ENCODE measurements at regions not wholly inside any gene's neighbourhood (a gene's known extent, or its start where the extent isn't known, plus 50 kb on each side); places are given as distances from the start of the nearest gene placed in this dataset.

GRCh38 chr2:139872503-139872902 is 1092.3 kb upstream of the NXPH2 start:
- H3K27ac Mint-ChIP-seq (ENCODE audit: unreplicated experiment): no peak overlapping the region
- TF ChIP-seq CTCF (IDR thresholded peaks at IDR 0.05; ENCODE audit: partially characterized antibody, unreplicated experiment): no peak
- peaks cover 4% of the 10 kb centered on the region for H3K36me3 Mint-ChIP-seq (ENCODE audit: unreplicated experiment)
- no peaks in the 10 kb centered on the region for H3K27me3 Mint-ChIP-seq (ENCODE audit: unreplicated experiment)
- H3K4me1 Mint-ChIP-seq (ENCODE audit: low read depth, unreplicated experiment): no peaks in the 10 kb centered on the region
- H3K9me3 Mint-ChIP-seq (ENCODE audit: unreplicated experiment): no peaks in the 10 kb centered on the region
- DNase-seq: no peak
- H3K4me3 Mint-ChIP-seq (ENCODE audit: unreplicated experiment): no peak overlapping the region

- TF ChIP-seq CTCF (IDR thresholded peaks at IDR 0.05; ENCODE audit: partially characterized antibody, unreplicated experiment): no peak
- H3K27ac Mint-ChIP-seq (ENCODE audit: unreplicated experiment): no peak overlapping the region
- no peaks in the 10 kb centered on the region for H3K9me3 Mint-ChIP-seq (ENCODE audit: unreplicated experiment)
- H3K4me3 Mint-ChIP-seq (ENCODE audit: unreplicated experiment): no peak overlapping the region
- no peaks in the 10 kb centered on the region for H3K27me3 Mint-ChIP-seq (ENCODE audit: unreplicated experiment)
- peaks cover 4% of the 10 kb centered on the region for H3K36me3 Mint-ChIP-seq (ENCODE audit: unreplicated experiment)
- no peaks in the 10 kb centered on the region for H3K4me1 Mint-ChIP-seq (ENCODE audit: low read depth, unreplicated experiment)
- no peak for DNase-seq
These were observed 1091.8 kb upstream of the NXPH2 start for GRCh38 chr2:139872032-139872431.

- Mint-ChIP-seq H3K4me1 (ENCODE audit: low read depth, unreplicated experiment) (no peaks in the 10 kb centered on the region), H3K27ac (ENCODE audit: unreplicated experiment) (no peak overlapping the region), H3K4me3 (ENCODE audit: unreplicated experiment) (no peak overlapping the region), H3K36me3 (ENCODE audit: unreplicated experiment) (peaks cover 19% of the 10 kb centered on the region), H3K9me3 (ENCODE audit: unreplicated experiment) (no peaks in the 10 kb centered on the region), H3K27me3 (ENCODE audit: unreplicated experiment) (no peaks in the 10 kb centered on the region)
- no peak for DNase-seq
- TF ChIP-seq CTCF (IDR thresholded peaks at IDR 0.05; ENCODE audit: partially characterized antibody, unreplicated experiment): no peak
These were observed 1087.5 kb upstream of the NXPH2 start for GRCh38 chr2:139867601-139868226.

- TF ChIP-seq CTCF (IDR thresholded peaks at IDR 0.05; ENCODE audit: partially characterized antibody, unreplicated experiment): no peak
- H3K4me1 Mint-ChIP-seq (ENCODE audit: low read depth, unreplicated experiment): no peaks in the 10 kb centered on the region
- peaks cover 3% of the 10 kb centered on the region for H3K9me3 Mint-ChIP-seq (ENCODE audit: unreplicated experiment)
- H3K36me3 Mint-ChIP-seq (ENCODE audit: unreplicated experiment): peaks cover 26% of the 10 kb centered on the region
- H3K4me3 Mint-ChIP-seq (ENCODE audit: unreplicated experiment): no peak overlapping the region
- no peaks in the 10 kb centered on the region for H3K27me3 Mint-ChIP-seq (ENCODE audit: unreplicated experiment)
- DNase-seq: no peak
- H3K27ac Mint-ChIP-seq (ENCODE audit: unreplicated experiment): no peak overlapping the region
These were observed 1084.7 kb upstream of the NXPH2 start for GRCh38 chr2:139864821-139865302.

- Mint-ChIP-seq H3K36me3 (ENCODE audit: unreplicated experiment) (no peaks in the 10 kb centered on the region), H3K27me3 (ENCODE audit: unreplicated experiment) (no peaks in the 10 kb centered on the region), H3K4me1 (ENCODE audit: low read depth, unreplicated experiment) (no peaks in the 10 kb centered on the region), H3K4me3 (ENCODE audit: unreplicated experiment) (no peak overlapping the region), H3K27ac (ENCODE audit: unreplicated experiment) (no peak overlapping the region), H3K9me3 (ENCODE audit: unreplicated experiment) (no peaks in the 10 kb centered on the region)
- DNase-seq: no peak
- no peak for TF ChIP-seq CTCF (IDR thresholded peaks at IDR 0.05; ENCODE audit: partially characterized antibody, unreplicated experiment)
These were observed 1074.7 kb upstream of the NXPH2 start for GRCh38 chr2:139854769-139855483.

Data from glutamatergic neuron (in vitro differentiated cells).